Hepatocyte (in vitro differentiated cells): ENCODE measurements at regions not wholly inside any gene's neighbourhood (a gene's known extent, or its start where the extent isn't known, plus 50 kb on each side); places are given as distances from the start of the nearest gene placed in this dataset.

ENCODE experiments used
- EZH2 ChIP-seq: fragments of 200-600 bp; sonication (generic); IDR thresholded peaks from 2 replicates; pipeline ENCODE4 v1.6.1; 2016; ENCODE audit warnings: antibody characterized with exemption, mild to moderate bottlenecking, borderline replicate concordance
- TF ChIP-seq, protein P1 (sequence below): fragments of 200-600 bp; sonication (generic); IDR thresholded peaks from 2 replicates; pipeline ENCODE4 v1.5.1; 2016; ENCODE audit warnings: antibody characterized with exemption, mild to moderate bottlenecking; ENCODE audit not compliant: poor library complexity

DNA sequence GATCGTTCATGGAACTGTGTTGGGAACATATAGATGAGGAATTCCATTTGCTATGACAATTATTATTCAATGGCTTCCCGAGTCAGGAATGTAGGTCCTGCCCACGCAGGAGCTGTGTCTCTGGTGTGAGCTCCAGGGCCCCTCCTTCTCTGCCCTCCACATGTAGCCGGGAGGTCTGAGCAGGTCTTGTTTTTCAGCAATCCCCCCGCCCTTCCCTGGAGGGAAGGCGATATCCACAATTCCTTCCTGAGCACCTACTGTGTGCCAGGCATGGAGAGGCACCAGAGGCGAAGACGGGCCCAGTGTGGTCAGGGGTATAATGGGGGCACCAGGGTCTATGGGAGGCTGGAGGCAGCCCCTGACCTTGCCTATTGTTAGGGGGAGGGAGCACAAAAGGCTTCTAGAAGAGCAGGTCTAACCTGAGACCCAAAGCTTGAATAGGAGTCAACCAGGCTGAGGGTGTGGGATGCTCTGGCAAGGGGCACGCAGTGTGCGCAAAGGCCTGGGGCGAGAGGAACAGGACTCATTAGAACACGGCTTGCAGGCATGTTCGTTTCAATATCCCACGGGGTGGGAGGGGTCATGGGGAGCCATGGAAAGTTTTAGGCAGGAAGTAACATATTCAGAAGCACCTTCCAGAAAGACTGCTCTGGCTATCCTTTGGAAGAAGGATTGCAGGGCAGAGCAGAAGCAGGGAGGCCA lies 154.9 kb downstream of the C9orf50 start:
- TF ChIP-seq EZH2: no peak
- TF ChIP-seq, protein P1, sequence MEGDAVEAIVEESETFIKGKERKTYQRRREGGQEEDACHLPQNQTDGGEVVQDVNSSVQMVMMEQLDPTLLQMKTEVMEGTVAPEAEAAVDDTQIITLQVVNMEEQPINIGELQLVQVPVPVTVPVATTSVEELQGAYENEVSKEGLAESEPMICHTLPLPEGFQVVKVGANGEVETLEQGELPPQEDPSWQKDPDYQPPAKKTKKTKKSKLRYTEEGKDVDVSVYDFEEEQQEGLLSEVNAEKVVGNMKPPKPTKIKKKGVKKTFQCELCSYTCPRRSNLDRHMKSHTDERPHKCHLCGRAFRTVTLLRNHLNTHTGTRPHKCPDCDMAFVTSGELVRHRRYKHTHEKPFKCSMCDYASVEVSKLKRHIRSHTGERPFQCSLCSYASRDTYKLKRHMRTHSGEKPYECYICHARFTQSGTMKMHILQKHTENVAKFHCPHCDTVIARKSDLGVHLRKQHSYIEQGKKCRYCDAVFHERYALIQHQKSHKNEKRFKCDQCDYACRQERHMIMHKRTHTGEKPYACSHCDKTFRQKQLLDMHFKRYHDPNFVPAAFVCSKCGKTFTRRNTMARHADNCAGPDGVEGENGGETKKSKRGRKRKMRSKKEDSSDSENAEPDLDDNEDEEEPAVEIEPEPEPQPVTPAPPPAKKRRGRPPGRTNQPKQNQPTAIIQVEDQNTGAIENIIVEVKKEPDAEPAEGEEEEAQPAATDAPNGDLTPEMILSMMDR: no peak
